IMR-90 (cell line): ENCODE measurements at regions not wholly inside any gene's neighbourhood (a gene's known extent, or its start where the extent isn't known, plus 50 kb on each side); places are given as distances from the start of the nearest gene placed in this dataset.
"Not testable (repeated sequence)": the region's sequence is repeated elsewhere in the genome, so short reads cannot be mapped to it uniquely, and the experiment has no call there.

Experiments used
- ATAC-seq: fragments of 200-7000 bp; cut with Tn5 transposase; 2 replicates; pipeline ENCODE4 v1.9.1; 2020; ENCODE audit warnings: low read depth, mild to moderate bottlenecking, moderate library complexity
- BruUV-seq: library from RNA; stranded (reverse); fragments of 400-500 nt; replicated peaks from 2 replicates; lab custom pipeline; 2021; lab: Mats Ljungman, UMichigan
- CTCF ChIA-PET: fragments of 300-600 bp; formaldehyde crosslinking; extraction: SDS; loops from one replicate; lab custom pipeline; 2021; ENCODE audit warnings: antibody characterized with exemption; lab: Yijun Ruan, JAX
- POLR2A ChIA-PET: fragments of 300-600 bp; sonication (Branson Sonifier 250); formaldehyde crosslinking; loops from one replicate; lab custom pipeline; 2022; ENCODE audit warnings: antibody characterized with exemption; ENCODE audit not compliant: unreplicated experiment; lab: Charles Lee
- DNase-seq: peaks from one replicate; pipeline ENCODE4 v3.0.0; 2013
- H2AFZ ChIP-seq: replicated peaks from 2 replicates; pipeline ENCODE3; 2013; ENCODE audit warnings: low read length, mild to moderate bottlenecking; ENCODE audit not compliant: poor library complexity
- H2AK5ac ChIP-seq: 2 replicates; pipeline ENCODE4 v1.6.1; 2013; ENCODE audit warnings: low read depth, low read length, inconsistent platforms
- H2AK9ac ChIP-seq: replicated peaks from 2 replicates; pipeline ENCODE3; 2013; ENCODE audit warnings: mild to moderate bottlenecking, low read depth, low read length, moderate library complexity; ENCODE audit not compliant: poor library complexity
- H2BK120ac ChIP-seq: 2 replicates; pipeline ENCODE4 v1.6.1; 2013; ENCODE audit warnings: low read depth, low read length, inconsistent platforms
- H2BK15ac ChIP-seq: 3 replicates; pipeline ENCODE4 v1.6.1; 2013; ENCODE audit warnings: low read depth, low read length, inconsistent platforms
- H2BK20ac ChIP-seq: 2 replicates; pipeline ENCODE4 v1.6.1; 2013; ENCODE audit warnings: low read depth, mild to moderate bottlenecking, inconsistent platforms, low read length, moderate library complexity
- H2BK5ac ChIP-seq: 2 replicates; pipeline ENCODE4 v1.6.1; 2013; ENCODE audit warnings: mild to moderate bottlenecking, low read depth, low read length, inconsistent platforms; ENCODE audit not compliant: poor library complexity, severe bottlenecking
- H3K14ac ChIP-seq: replicated peaks from 2 replicates; pipeline ENCODE4 v1.6.1; 2013; ENCODE audit warnings: low read depth, low read length, inconsistent platforms
- H3K18ac ChIP-seq: 2 replicates; pipeline ENCODE4 v1.6.1; 2013; ENCODE audit warnings: low read depth, low read length, control low read depth
- H3K23ac ChIP-seq: 2 replicates; pipeline ENCODE4 v1.6.1; 2013; ENCODE audit warnings: low read depth, low read length, inconsistent platforms
- H3K27ac ChIP-seq: 2 replicates; pipeline ENCODE4 v1.5.1; 2013; ENCODE audit warnings: mild to moderate bottlenecking, control low read depth, low read length; ENCODE audit not compliant: insufficient read depth
- H3K27me3 ChIP-seq: 2 replicates; pipeline ENCODE4 v1.6.1; 2013; ENCODE audit warnings: low read length; ENCODE audit not compliant: control insufficient read depth, insufficient read depth
- H3K36me3 ChIP-seq: 2 replicates; pipeline ENCODE4 v1.6.1; 2013; ENCODE audit warnings: low read length, mixed read lengths; ENCODE audit not compliant: control insufficient read depth, insufficient read depth
- H3K4ac ChIP-seq: 2 replicates; pipeline ENCODE4 v1.6.1; 2013; ENCODE audit warnings: low read depth, low read length, inconsistent platforms
- H3K4me1 ChIP-seq: 2 replicates; pipeline ENCODE4 v1.6.1; 2013; ENCODE audit warnings: low read length, mixed read lengths; ENCODE audit not compliant: control insufficient read depth, insufficient read depth
- H3K4me2 ChIP-seq: 2 replicates; pipeline ENCODE4 v1.6.1; 2013; ENCODE audit warnings: low read depth, mild to moderate bottlenecking, control low read depth, low read length, moderate library complexity
- H3K4me3 ChIP-seq: 2 replicates; pipeline ENCODE4 v1.5.1; 2013; ENCODE audit warnings: low read depth, mild to moderate bottlenecking, control low read depth, low read length, moderate library complexity; ENCODE audit not compliant: insufficient read depth
- H3K56ac ChIP-seq: 2 replicates; pipeline ENCODE4 v1.6.1; 2013; ENCODE audit warnings: low read length, inconsistent platforms; ENCODE audit not compliant: insufficient read depth; ENCODE audit errors: extremely low read depth
- H3K79me1 ChIP-seq, 2 experiments: 2 replicates each; pipeline ENCODE4 v1.6.1; 2013; ENCODE audit warnings: low read length in 2 of 2, inconsistent platforms in 1 of 2, low read depth in 1 of 2
- H3K9ac ChIP-seq: 2 replicates; pipeline ENCODE4 v1.6.1; 2013; ENCODE audit warnings: low read depth, low read length, control low read depth
- H3K9me1 ChIP-seq: 2 replicates; pipeline ENCODE4 v1.6.1; 2013; ENCODE audit warnings: low read length, inconsistent platforms; ENCODE audit not compliant: insufficient read depth
- H3K9me3 ChIP-seq: 2 replicates; pipeline ENCODE4 v1.6.1; 2013; ENCODE audit warnings: low read length; ENCODE audit not compliant: control insufficient read depth, insufficient read depth
- H4K20me1 ChIP-seq: 2 replicates; pipeline ENCODE4 v1.6.1; 2013; ENCODE audit warnings: low read length, inconsistent platforms; ENCODE audit not compliant: insufficient read depth
- H4K5ac ChIP-seq: 2 replicates; pipeline ENCODE4 v1.6.1; 2013; ENCODE audit warnings: mild to moderate bottlenecking, low read depth, low read length, control low read depth
- H4K8ac ChIP-seq, 2 experiments: 2 replicates each; pipeline ENCODE4 v1.6.1; 2013; ENCODE audit warnings: low read depth in 2 of 2, low read length in 2 of 2, control low read depth in 1 of 2, inconsistent platforms in 1 of 2
- H4K91ac ChIP-seq: 2 replicates; pipeline ENCODE4 v1.6.1; 2013; ENCODE audit warnings: low read depth, low read length, inconsistent platforms; ENCODE audit not compliant: insufficient read depth
- dilution Hi-C: fragments of 300-500 bp; cut with HindIII; formaldehyde crosslinking; loops from one replicate; pipeline ENCODE4 v1.14.3; 2018; ENCODE audit warnings: low sequenced_read_pairs; ENCODE audit not compliant: unreplicated experiment
- in situ Hi-C: fragments of 300-500 bp; cut with MboI; formaldehyde crosslinking; loops from 3 replicates; pipeline ENCODE4 v1.14.3; 2019; ENCODE audit warnings: low sequenced_read_pairs, inconsistent platforms, mixed read lengths
- intact Hi-C: fragments of 100-400 bp; cut with micrococcal nuclease; formaldehyde crosslinking; loops from 2 replicates; pipeline ENCODE4 v1.10.0; 2022

- H4K5ac ChIP-seq, H3K9ac ChIP-seq, H3K9me1 ChIP-seq, H3K4me3 ChIP-seq, intact Hi-C loops, H4K20me1 ChIP-seq, H3K4me2 ChIP-seq, H3K79me1 ChIP-seq, ATAC-seq, H3K27ac ChIP-seq, H3K4ac ChIP-seq, H4K8ac ChIP-seq, H2AK5ac ChIP-seq, H3K27me3 ChIP-seq, H2AK9ac ChIP-seq, H3K36me3 ChIP-seq, H2AFZ ChIP-seq, dilution Hi-C loops, H2BK20ac ChIP-seq, H3K4me1 ChIP-seq, H3K56ac ChIP-seq, in situ Hi-C loops, BruUV-seq, H3K23ac ChIP-seq, H2BK15ac ChIP-seq, POLR2A ChIA-PET, H2BK5ac ChIP-seq, H3K9me3 ChIP-seq, H2BK120ac ChIP-seq, H3K14ac ChIP-seq, DNase-seq, H4K91ac ChIP-seq, H3K18ac ChIP-seq: not testable (repeated sequence)
- CTCF ChIA-PET: interaction anchor here (0.9 kb wide), 1 partner anchor 1353 kb away, joined by 3 read pairs; no protein-coding TSS in a partner anchor
Observed at GRCh38 chr2:67906547-67906946, 156.3 kb downstream of the C1D start.
